DMS 273 (cell line): ENCODE measurements at regions not wholly inside any gene's neighbourhood (a gene's known extent, or its start where the extent isn't known, plus 50 kb on each side); places are given as distances from the start of the nearest gene placed in this dataset.
A peak's percentile ranks its signal among the peaks of the same experiment; 100 is the strongest.
"Not testable (repeated sequence)": the region's sequence is repeated elsewhere in the genome, so short reads cannot be mapped to it uniquely, and the experiment has no call there.

Experiments
- DNase-seq: peaks from one replicate; lab custom pipeline; 2025; ENCODE audit not compliant: unreplicated experiment; lab: John Stamatoyannopoulos, UW

DNA sequence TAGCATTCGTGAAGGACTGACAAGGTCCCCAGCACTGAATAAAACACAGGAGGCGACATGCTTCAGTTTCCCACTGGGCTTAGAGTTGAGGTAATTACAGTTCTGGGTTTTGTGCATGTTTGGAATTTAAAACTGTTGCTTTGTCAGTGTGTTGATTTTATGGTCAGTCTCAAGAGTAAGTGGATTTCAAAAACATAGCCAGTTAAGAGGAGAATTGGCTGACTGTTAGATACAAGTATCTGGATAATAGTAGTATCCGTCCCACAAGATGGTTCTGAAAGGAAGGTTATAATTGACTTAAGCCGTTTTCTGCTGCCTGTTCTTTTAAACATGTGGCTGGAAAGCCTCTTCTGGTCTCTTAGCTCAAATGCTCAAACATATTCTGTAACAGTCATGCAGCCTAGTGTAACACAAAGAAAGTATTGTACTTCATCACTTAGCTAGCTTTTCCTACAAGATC is 170.9 kb downstream of the POLR1F start:
- DNase-seq = no peak

DNA sequence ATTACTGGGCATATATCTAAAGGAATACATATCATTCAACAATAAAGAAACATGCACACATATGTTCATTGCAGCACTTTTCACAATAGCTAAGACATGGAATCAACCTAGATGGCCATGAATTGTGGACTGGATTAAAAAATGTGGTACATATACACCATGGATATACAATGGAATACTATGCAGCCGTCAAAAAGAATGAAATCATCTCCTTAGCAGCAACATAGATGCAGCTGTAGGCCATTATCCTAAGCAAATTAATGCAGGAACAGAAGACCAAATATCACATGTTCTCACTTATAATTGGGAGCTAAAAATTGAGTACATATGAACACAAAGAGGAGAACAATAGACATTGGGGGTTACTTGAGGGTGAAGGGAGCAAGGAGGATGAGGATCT is 175.6 kb downstream of the POLR1F start:
- no peak for DNase-seq

DNA sequence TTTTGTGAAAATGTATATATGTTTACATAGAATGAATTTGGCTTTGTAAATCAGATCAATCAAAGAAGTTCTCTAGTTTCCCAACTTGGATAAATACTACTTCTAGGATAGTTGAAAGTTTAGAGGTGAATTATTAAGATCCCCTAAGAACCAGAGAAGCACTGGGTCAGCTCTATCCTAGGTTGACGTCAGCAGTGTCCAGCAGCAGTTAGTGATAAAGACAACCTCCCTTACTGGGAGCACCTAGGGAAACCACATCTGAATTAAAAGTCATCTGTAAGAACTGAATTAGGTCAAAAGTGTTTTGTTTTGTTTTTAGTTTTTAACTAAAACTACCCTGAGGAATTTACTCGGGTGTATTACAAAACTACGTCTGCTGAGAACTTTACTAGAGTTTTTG is 178.0 kb downstream of the POLR1F start:
- DNase-seq = no peak

GRCh38 chr7:19530261-19530660 is 178.6 kb downstream of the POLR1F start:
- no peak for DNase-seq

DNA sequence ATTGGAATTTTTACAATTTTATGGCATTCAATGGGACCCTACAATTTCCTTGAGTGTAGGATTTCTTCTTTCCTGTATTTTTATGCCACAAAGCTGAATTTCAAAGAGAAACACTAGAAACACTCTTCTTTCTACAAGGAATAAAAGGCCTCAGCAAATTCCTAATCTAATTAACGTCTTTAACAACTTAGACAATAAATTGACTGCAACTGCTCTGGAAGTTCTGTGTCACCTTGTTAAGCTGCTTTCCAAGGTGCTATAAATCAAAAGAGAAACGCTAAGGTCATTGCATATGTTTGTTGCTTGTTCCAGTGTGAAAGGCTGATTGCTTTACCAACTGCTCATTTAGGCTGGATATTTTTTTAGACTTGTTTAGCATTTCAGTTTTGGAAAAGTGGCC is 182.2 kb downstream of the POLR1F start:
- no peak for DNase-seq

DNA sequence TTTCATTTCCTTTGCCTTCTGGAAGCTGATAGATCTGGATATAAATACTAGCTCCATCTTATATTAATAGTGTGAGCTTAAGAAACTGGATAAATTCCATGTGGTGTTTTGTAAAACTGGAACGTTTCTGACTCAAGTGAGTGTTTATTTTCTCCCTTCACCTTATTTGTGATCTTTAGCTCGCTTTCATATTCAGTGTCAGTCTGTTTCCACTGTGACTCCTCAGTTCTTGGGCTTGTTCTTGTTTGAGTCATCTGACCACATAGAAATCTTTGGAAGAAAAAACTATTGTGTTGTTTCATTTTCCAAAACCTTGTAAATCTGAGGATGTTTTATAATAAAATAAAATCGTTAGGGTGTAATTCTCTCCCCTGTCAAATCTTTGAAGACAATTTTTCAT is 186.4 kb downstream of the POLR1F start:
- DNase-seq = no peak

- no peak for DNase-seq
These were observed 188.4 kb downstream of the POLR1F start for GRCh38 chr7:19520392-19520791.

GRCh38 chr7:19519443-19520021 is 189.3 kb downstream of the POLR1F start:
- peak; percentile 56 for DNase-seq

DNA sequence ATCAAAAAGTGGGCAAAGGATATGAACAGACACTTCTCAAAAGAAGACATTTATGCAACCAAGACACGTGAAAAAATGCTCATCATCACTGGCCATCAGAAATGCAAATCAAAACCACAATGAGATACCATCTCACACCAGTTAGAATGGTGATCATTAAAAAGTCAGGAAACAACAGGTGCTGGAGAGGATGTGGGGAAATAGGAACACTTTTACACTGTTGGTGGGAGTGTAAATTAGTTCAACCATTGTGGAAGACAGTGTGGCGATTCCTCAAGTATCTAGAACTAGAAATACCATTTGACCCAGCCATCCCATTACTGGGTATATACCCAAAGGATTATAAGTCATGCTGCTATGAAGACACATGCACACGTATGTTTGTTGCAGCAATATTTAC is 191.3 kb downstream of the POLR1F start:
- not testable (repeated sequence) for DNase-seq

GRCh38 chr7:19508821-19509220 is 200.0 kb downstream of the POLR1F start:
- DNase-seq = no peak

DNA sequence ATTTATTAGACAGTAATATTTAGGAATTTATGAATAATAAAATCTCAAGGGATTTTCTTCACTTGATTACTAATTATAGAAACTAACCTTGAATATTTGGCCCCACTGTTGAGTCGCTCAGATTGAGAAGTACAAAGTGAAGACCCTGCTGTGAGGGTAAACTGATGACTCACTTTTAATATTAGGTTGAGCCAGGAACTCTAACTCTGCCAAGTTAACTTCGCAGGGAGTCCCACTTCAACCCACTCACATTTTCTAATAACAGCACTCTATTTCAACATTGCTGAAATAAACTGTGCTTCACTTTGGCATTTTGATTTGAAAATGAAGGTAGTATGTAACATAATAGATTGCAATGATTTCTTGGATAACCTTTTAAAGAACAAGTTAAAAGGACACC is 200.7 kb downstream of the POLR1F start:
- no peak for DNase-seq

DNA sequence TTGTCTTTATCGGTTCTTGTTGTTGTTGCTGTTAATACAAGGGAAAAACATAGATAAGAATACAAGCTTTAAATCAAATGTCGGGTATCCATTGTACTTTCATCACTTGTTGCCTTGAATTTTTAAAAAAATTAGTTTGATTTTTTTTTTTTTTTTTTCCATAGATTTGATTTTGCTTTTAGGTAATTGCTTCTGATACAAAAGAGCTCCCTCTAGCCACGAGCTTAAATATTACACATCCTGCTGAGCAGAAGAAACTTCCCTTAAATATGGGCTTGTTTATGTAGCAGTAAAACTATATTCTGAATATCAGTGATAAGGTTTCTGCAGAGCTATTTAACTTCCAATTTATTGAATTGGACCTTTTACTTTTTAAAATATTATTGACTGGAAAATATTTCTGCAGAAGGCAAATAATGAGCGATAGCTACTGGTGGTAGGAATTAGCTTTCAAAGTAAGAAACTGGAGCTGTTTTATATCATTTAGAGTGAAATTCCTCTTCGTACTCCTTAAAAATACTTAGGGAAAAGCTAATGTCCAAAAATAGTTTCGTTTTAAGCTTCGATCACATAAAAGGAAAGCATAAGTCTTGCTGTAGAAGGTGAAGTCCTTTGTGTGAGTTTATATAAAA is 216.9 kb downstream of the POLR1F start:
- DNase-seq = peak; percentile 58

GRCh38 chr7:19491371-19491770 is 217.5 kb downstream of the POLR1F start:
- DNase-seq = peak; percentile 41

GRCh38 chr7:19489162-19489820 is 219.5 kb downstream of the POLR1F start:
- no peak for DNase-seq

GRCh38 chr7:19488056-19488455 is 220.8 kb downstream of the POLR1F start:
- DNase-seq = no peak

DNA sequence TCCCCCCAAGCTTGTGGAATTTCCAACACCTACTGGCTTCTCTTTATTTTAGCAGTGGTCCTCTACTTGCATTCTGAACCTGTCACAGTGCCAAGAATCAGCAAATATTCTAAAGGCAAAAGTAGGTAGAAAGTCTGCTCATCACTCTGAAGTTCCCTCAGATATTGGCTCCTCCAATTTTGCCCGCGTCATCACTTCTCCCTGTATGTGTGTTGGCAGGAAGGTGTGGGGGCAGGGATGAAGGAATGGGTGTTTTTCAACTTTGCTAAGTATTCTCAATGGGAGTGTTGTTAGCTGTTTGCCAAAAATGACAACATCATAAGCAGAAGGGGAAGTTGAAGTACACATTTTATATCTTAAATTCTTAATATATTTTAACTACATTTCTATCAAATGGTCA is 226.2 kb downstream of the POLR1F start:
- no peak for DNase-seq

DNA sequence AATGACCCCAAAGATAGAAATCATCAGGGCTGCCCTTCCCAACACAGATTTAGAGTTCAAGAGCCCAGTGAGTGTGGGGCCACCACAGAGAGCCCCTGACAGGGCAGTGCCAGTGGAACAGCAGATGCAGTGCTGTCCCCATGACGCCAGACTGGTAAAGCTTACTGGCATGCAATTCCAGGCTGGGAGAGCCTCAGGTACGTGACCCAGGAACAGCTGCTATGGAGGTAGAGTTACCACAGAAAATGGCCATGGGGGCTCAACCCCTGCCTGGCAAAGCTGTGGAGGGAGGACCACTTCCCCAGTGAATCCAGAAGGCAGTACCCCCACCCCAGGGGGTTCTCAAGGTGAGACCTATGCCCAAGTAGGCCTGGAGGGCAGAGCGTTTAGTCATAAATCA is 228.5 kb downstream of the POLR1F start:
- no peak for DNase-seq

DNA sequence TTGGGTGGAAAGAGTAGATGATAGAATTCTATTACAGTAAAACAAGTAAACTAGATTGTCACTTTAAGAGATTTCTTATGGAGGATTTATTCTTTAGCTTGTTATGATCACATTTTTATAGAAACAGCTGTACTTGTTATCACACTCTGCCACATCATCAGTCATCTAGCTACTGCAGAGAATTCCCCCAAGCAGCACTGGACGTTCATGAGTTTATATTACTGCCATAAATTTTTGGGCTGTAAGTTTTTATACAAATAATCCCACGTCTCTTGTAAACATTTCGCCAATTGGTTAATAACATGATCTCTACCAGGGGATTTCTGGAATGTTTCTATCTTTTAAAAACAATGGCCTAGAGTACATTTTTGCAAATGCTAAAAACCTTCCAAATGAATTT is 238.8 kb downstream of the POLR1F start:
- DNase-seq = no peak

DNA sequence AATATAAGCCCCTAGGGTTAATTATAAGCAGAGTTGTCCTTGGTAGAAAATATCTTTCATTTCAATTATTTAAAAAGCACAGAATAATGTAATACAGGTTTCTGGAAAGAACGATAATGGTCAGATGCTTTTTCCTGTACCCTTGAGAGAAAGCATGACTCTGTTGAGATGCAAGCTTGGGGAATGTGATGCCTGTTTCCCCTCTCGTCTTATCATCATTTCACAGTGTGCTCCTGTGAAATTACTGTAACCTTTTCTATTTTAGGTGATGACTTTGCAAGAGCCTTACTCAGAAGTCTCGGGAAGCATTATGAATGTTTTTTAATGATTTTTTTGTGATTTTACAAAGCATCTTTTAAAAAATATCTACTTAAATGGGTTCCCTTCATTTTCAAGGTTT is 243.0 kb downstream of the POLR1F start:
- DNase-seq = no peak

- no peak for DNase-seq
These were observed 244.1 kb downstream of the POLR1F start for GRCh38 chr7:19464751-19465150.

DNA sequence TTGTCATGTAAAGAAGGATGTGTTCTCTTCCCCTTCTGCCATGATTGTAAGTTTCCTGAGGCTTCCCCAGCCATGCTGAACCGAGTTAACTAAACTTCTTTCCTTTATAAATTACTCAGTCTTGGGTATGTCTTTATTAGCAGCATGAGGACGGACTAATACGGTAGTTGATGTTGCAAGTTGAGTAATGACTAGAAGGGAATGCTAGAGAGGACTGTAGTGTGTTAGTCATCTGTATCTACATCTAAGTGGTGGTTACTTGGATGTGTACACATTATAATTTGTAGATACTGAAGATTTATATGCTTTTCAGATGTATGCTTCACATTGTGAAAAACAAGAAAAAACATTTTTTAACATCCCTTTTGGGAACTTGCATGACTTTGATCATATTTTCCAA is 244.6 kb downstream of the POLR1F start:
- DNase-seq = no peak

GRCh38 chr7:19463581-19463980 is 245.3 kb downstream of the POLR1F start:
- no peak for DNase-seq

GRCh38 chr7:19455623-19456022 is 253.2 kb downstream of the POLR1F start:
- DNase-seq = no peak
